Epithelial cell of proximal tubule (primary cell): ENCODE measurements at regions not wholly inside any gene's neighbourhood (a gene's known extent, or its start where the extent isn't known, plus 50 kb on each side); places are given as distances from the start of the nearest gene placed in this dataset.

Experiments used
- DNase-seq: peaks from one replicate; pipeline ENCODE4 v3.0.0-alpha.2; 2011; ENCODE audit warnings: low read depth
- H3K4me3 ChIP-seq: 2 replicates; pipeline ENCODE4 v1.5.1; 2011; ENCODE audit warnings: low read depth, mild to moderate bottlenecking, low read length
- CTCF ChIP-seq: conservative IDR thresholded peaks from 2 replicates; pipeline ENCODE4 v1.5.1; 2012; ENCODE audit warnings: low read depth, mild to moderate bottlenecking, low read length

DNA sequence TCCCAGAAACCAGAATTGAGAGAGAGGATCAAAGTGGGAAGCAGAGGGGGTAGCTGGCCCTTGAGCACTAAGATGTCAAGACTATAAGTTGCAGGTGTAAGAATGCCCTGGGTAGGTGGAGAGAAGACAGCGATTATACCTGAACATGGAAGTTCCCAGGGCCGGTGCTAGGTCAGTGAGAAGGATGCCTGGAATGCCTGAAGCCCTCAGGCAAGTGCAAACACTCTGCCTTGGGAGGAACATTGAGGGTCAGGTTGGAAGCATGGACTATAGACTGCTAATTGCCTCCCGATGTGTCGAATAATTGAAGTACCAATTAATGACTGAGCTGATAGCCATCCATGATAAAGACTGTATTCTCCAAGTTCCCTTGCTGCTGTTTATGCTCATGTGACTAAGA, 185.5 kb downstream of the DMRT2 start:
- TF ChIP-seq CTCF, result no peak
- H3K4me3 ChIP-seq, result no peak overlapping the region
- DNase-seq, result no peak

GRCh38 chr9:1236061-1236460, 185.9 kb downstream of the DMRT2 start:
- DNase-seq, result no peak
- no peak for TF ChIP-seq CTCF
- no peak overlapping the region for H3K4me3 ChIP-seq

DNA sequence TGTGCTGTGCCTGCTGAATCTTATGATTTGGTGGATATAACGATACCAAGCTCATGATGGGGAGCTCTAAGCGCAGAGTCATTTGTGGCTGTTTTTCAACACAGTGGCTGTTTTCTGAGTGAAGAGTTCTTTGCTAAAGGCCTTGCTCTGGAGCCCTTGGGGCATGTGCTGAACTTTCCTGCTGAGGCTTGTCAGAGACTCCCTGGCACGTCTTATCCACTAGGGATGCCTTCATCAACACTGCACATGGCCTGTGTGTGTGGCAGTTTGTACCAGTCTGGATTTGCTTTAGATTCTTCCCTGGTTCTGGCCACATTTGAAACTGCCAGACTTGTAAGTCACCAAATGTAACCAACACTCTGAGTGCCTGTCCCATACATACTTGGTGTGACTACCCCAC, 188.2 kb downstream of the DMRT2 start:
- H3K4me3 ChIP-seq, result no peak overlapping the region
- DNase-seq, result no peak

DNA sequence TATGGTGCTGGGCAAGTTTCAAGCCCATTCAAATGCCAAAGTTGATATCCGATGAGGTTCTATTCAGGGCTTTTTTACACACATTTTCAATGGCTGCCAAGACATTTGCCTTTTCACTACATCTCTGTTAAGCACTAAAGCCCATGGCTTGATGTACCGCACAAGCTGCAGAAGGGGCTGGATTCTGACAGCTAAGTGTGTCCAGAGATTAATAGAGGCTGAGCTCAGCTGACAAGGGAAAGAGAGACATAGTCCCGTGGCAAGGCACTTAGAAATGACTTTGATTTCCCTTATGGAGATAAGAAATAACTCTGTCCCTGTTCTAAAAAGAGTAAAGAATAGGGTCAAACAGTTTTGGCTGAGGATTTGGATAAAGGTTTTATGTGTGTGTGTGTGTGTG, 198.6 kb downstream of the DMRT2 start:
- DNase-seq, result no peak
- TF ChIP-seq CTCF, result no peak
- H3K4me3 ChIP-seq, result no peak overlapping the region

More for the DNA sequence above, 188.2 kb downstream of the DMRT2 start:
- no peak for TF ChIP-seq CTCF

GRCh38 chr9:1253064-1253979, 203.2 kb downstream of the DMRT2 start:
- H3K4me3 ChIP-seq, result no peak overlapping the region
- no peak for TF ChIP-seq CTCF
- DNase-seq, result no peak

DNA sequence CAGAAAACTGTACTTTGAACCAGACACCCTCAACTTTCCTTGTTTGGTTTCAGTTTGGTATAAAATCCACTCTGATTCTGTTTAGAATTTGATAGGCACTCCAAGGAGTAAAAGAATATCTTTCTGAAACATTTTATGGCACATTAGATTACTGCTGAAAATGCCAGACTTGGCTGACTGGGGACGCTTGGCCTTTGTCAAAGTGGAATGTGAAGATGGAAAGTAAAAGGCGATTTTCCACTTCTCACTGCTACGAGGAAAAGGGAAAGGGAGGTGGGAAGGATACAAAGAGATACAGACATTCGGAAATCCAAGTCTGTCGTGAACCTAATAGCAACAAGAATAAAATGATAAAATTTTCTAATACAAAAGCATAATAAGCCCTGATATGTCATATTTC, 203.9 kb downstream of the DMRT2 start:
- no peak overlapping the region for H3K4me3 ChIP-seq
- DNase-seq, result no peak
- TF ChIP-seq CTCF, result no peak

- DNase-seq, result no peak
- TF ChIP-seq CTCF, result no peak
- H3K4me3 ChIP-seq, result no peak overlapping the region
These were observed 206.0 kb downstream of the DMRT2 start for GRCh38 chr9:1256178-1256577.
